ENCODE measurements at regions not wholly inside any gene's neighbourhood (a gene's known extent, or its start where the extent isn't known, plus 50 kb on each side); places are given as distances from the start of the nearest gene placed in this dataset.

DNA sequence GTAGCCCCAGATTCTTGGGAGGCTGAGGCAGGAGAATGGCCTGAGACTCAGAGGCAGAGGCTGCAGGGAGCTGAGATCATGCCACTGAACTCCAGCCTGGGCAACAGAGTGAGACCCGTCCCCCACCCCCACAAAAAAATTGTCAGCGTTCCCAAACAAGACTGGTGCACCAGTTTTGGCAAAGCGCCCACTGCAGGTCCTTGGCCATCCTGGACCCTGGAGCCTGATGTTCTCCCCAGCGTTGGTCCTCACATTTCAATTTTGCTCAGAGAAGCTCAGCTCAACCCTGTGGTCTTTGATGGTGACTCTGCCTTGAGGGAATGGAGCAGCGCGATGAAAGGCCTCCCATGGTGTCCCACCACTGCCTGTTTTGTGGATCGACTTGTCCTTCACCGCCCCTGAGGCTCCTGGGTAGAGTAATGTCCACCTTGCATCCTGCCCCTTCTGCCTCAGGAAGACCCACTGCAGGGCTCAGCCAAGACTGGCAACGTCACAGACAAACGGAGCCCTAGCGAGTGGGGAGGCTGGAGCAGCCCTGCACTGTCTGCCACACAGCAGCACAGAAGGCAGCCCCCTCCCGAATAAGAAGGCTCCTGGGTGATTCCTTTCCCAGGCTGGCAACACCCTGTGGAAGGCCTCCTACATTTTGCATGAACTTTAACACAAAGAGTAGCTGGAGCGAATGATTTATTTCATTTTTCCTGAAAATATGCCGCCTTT lies 410.9 kb downstream of the TCERG1L start:
- no peak for DNase-seq
- intact Hi-C loops (cut with DNase I; ENCODE audit: low total_unique reads): no loop called here
- H3K9me3 ChIP-seq: no peaks in the 10 kb centered on the region
- H3K27me3 ChIP-seq (replicated peaks in 1 of 7): peaks cover 0 to 7% (median 0%) of the 10 kb centered on the region in 7 donors
- no peaks in the 10 kb centered on the region for H3K36me3 ChIP-seq
- no peak for TF ChIP-seq CTCF (IDR thresholded peaks at IDR 0.05 in 8 of 11, conservative IDR thresholded peaks at IDR 0.05 in 3 of 11)
- no peak overlapping the region for H3K4me3 ChIP-seq
- H3K4me1 ChIP-seq: no peaks in the 10 kb centered on the region
- no peak overlapping the region for H3K27ac ChIP-seq
- 80 to 95% (median 86%) methylated on average over 6 to 14 of the region's 14 CpGs for WGBS, 5 donors

GRCh38 chr10:130901311-130902165 lies 410.0 kb downstream of the TCERG1L start:
- no peak for DNase-seq
- Histone ChIP-seq H3K36me3 (no peaks in the 10 kb centered on the region), H3K27ac (no peak overlapping the region), H3K27me3 (replicated peaks in 1 of 7) (peaks cover 0 to 12% (median 0%) of the 10 kb centered on the region in 7 donors), H3K9me3 (no peaks in the 10 kb centered on the region), H3K4me3 (no peak overlapping the region), H3K4me1 (no peaks in the 10 kb centered on the region)
- WGBS, 5 donors: 71 to 78% (median 75%) methylated on average over 14 to 15 of the region's 15 CpGs
- TF ChIP-seq CTCF (IDR thresholded peaks at IDR 0.05 in 8 of 11, conservative IDR thresholded peaks at IDR 0.05 in 3 of 11) (no peak), POLR2A (IDR thresholded peaks at IDR 0.05) (no peak), POLR2AphosphoS5 (IDR thresholded peaks at IDR 0.05) (no peak)
- intact Hi-C loops (cut with DNase I; ENCODE audit: low total_unique reads): no loop called here

GRCh38 chr10:130902471-130902870 lies 409.1 kb downstream of the TCERG1L start:
- DNase-seq: no peak
- Histone ChIP-seq H3K36me3 (no peaks in the 10 kb centered on the region), H3K4me3 (no peak overlapping the region), H3K27me3 (replicated peaks in 1 of 7) (peaks cover 0 to 12% (median 0%) of the 10 kb centered on the region in 7 donors), H3K9me3 (no peaks in the 10 kb centered on the region), H3K27ac (no peak overlapping the region), H3K4me1 (no peaks in the 10 kb centered on the region)
- 67 to 77% (median 72%) methylated on average over 8 of the region's 8 CpGs for WGBS, 5 donors
- no peak for TF ChIP-seq POLR2A (IDR thresholded peaks at IDR 0.05)
- TF ChIP-seq POLR2AphosphoS5 (IDR thresholded peaks at IDR 0.05): no peak
- no peak for TF ChIP-seq CTCF (IDR thresholded peaks at IDR 0.05 in 8 of 11, conservative IDR thresholded peaks at IDR 0.05 in 3 of 11)
- intact Hi-C loops (cut with DNase I; ENCODE audit: low total_unique reads): no loop called here

- Histone ChIP-seq H3K4me3 (no peak overlapping the region), H3K36me3 (no peaks in the 10 kb centered on the region), H3K27me3 (replicated peaks in 1 of 7) (peaks cover 0 to 12% (median 0%) of the 10 kb centered on the region in 7 donors), H3K27ac (no peak overlapping the region), H3K9me3 (no peaks in the 10 kb centered on the region), H3K4me1 (no peaks in the 10 kb centered on the region)
- intact Hi-C loops (cut with DNase I; ENCODE audit: low total_unique reads): no loop called here
- DNase-seq: no peak
- TF ChIP-seq POLR2A (IDR thresholded peaks at IDR 0.05) (no peak), CTCF (IDR thresholded peaks at IDR 0.05 in 8 of 11, conservative IDR thresholded peaks at IDR 0.05 in 3 of 11) (no peak), POLR2AphosphoS5 (IDR thresholded peaks at IDR 0.05) (no peak)
- WGBS, 5 donors: 49 to 81% (median 78%) methylated on average over 2 of the region's 2 CpGs
Measured at GRCh38 chr10:130902929-130903328, 408.6 kb downstream of the TCERG1L start.
